Vagina (tissue), 2 donors: ENCODE measurements at regions not wholly inside any gene's neighbourhood (a gene's known extent, or its start where the extent isn't known, plus 50 kb on each side); places are given as distances from the start of the nearest gene placed in this dataset.

Source experiments
- CTCF ChIP-seq, 3 experiments: fragments of 450-650 bp in 2 of 3; fragments of 200-600 bp in 1 of 3; sonication (generic) in 1 of 3; IDR thresholded peaks; one replicate each; pipeline ENCODE4 v1.5.1; 2017 to 2019; ENCODE audit warnings: antibody characterized with exemption in 3 of 3, mild to moderate bottlenecking in 2 of 3, moderate library complexity in 2 of 3
- POLR2A ChIP-seq, 2 donors: fragments of 450-650 bp; IDR thresholded peaks; one replicate each; pipeline ENCODE4 v1.6.1; 2017; ENCODE audit warnings: antibody characterized with exemption in 2 of 2, mild to moderate bottlenecking in 2 of 2, moderate library complexity in 2 of 2
- POLR2AphosphoS5 ChIP-seq, 2 donors: sonication (generic); formaldehyde crosslinking; IDR thresholded peaks; one replicate each; pipeline ENCODE4 v1.9.0; 2017; ENCODE audit warnings: antibody characterized with exemption in 2 of 2, mild to moderate bottlenecking in 2 of 2, low read depth in 1 of 2; ENCODE audit not compliant: insufficient read depth in 1 of 2

GRCh38 chr13:65330691-65331090, 1899.4 kb downstream of the PCDH9 start:
- no peak for TF ChIP-seq CTCF (IDR thresholded peaks at IDR 0.05)
- no peak for TF ChIP-seq POLR2AphosphoS5 (IDR thresholded peaks at IDR 0.05; ENCODE audit: insufficient read depth in 1 of 2, low read depth in 1 of 2)
- TF ChIP-seq POLR2A (IDR thresholded peaks at IDR 0.05), result no peak
